Aorta (tissue), 5 donors: ENCODE measurements at regions not wholly inside any gene's neighbourhood (a gene's known extent, or its start where the extent isn't known, plus 50 kb on each side); places are given as distances from the start of the nearest gene placed in this dataset.
"Not testable (repeated sequence)": the region's sequence is repeated elsewhere in the genome, so short reads cannot be mapped to it uniquely, and the experiment has no call there.

Experiments
- ATAC-seq: fragments of 200-7000 bp; cut with Tn5 transposase; one replicate; pipeline ENCODE4 v1.9.1; 2022; ENCODE audit warnings: moderate library complexity; ENCODE audit not compliant: low FRiP score
- DNase-seq, 2 donors: peaks; one replicate each; pipeline ENCODE4 v3.0.0-alpha.2; 2020
- H3K27ac ChIP-seq, 2 donors: one replicate each; pipeline ENCODE4 v1.5.1; 2013; ENCODE audit warnings: low read length in 2 of 2, mild to moderate bottlenecking in 2 of 2, moderate library complexity in 2 of 2, control low read depth in 1 of 2, inconsistent platforms in 1 of 2, low read depth in 1 of 2
- H3K27me3 ChIP-seq, 2 donors: one replicate each; pipeline ENCODE4 v1.6.1; 2013; ENCODE audit warnings: control low read depth in 1 of 2, low read length in 1 of 2, mild to moderate bottlenecking in 1 of 2, moderate library complexity in 1 of 2; ENCODE audit not compliant: insufficient read depth in 2 of 2, control insufficient read depth in 1 of 2
- H3K36me3 ChIP-seq, 2 donors: one replicate each; pipeline ENCODE4 v1.6.1; 2013; ENCODE audit warnings: control low read depth in 1 of 2, low read length in 1 of 2, mild to moderate bottlenecking in 1 of 2; ENCODE audit not compliant: insufficient read depth in 2 of 2, control insufficient read depth in 1 of 2
- H3K4me1 ChIP-seq, 2 donors: one replicate each; pipeline ENCODE4 v1.6.1; 2013; ENCODE audit warnings: low read length in 2 of 2, control low read depth in 1 of 2, mild to moderate bottlenecking in 1 of 2, moderate library complexity in 1 of 2; ENCODE audit not compliant: insufficient read depth in 2 of 2, control insufficient read depth in 1 of 2
- H3K4me3 ChIP-seq, 2 donors: one replicate each; pipeline ENCODE4 v1.5.1; 2013; ENCODE audit warnings: low read length in 2 of 2, control low read depth in 1 of 2, mild to moderate bottlenecking in 1 of 2
- H3K9me3 ChIP-seq: one replicate; pipeline ENCODE4 v1.6.1; 2013; ENCODE audit warnings: mild to moderate bottlenecking, low read length; ENCODE audit not compliant: control insufficient read depth
- WGBS, 2 donors: extraction: QIAGEN DNeasy Blood & Tissue Kit; methylation state at CpG; one replicate each; pipeline ENCODE4 v1.1.7; 2013; 5-methylcytosine and 5-hydroxymethylcytosine counted together
- intact Hi-C, 2 donors: fragments of 100-400 bp; cut with DNase I; formaldehyde crosslinking; loops; one replicate each; pipeline versions ENCODE4 v1.14.2 to v1.15.0; 2022
- donor health status: healthy with polysubstance abuse.
- donor health status: Bipolar disorder and iron deficiency.
- donor health status: DM: no; HTN: no; CAD: no.
- donor health status: DM: no; HTN: no; CAD: no.
- donor health status: DM: yes; HTN: yes; CAD: no.

GRCh38 chr7:94706996-94707740, 51.2 kb upstream of the SGCE start:
- DNase-seq: no peak
- Histone ChIP-seq H3K27me3 (no peaks in the 10 kb centered on the region), H3K9me3 (no peaks in the 10 kb centered on the region), H3K4me3 (no peak overlapping the region), H3K4me1 (no peaks in the 10 kb centered on the region), H3K36me3 (no peaks in the 10 kb centered on the region), H3K27ac (no peak overlapping the region)
- WGBS, 2 donors: 65 to 69% methylated on average over 6 of the region's 6 CpGs
- intact Hi-C loops: no loop called here
- no peak for ATAC-seq

- DNase-seq: no peak
- 21 to 30% methylated on average over 2 of the region's 2 CpGs for WGBS, 2 donors
- intact Hi-C loops: no loop called here
- H3K27ac ChIP-seq: no peak overlapping the region
- H3K4me3 ChIP-seq: no peak overlapping the region
- H3K27me3 ChIP-seq: no peaks in the 10 kb centered on the region
- H3K9me3 ChIP-seq: no peaks in the 10 kb centered on the region
- no peaks in the 10 kb centered on the region for H3K36me3 ChIP-seq
- H3K4me1 ChIP-seq: no peaks in the 10 kb centered on the region
- ATAC-seq: no peak
Observed at GRCh38 chr7:94710256-94710655, 54.3 kb upstream of the SGCE start.

- DNase-seq, H3K4me3 ChIP-seq, H3K9me3 ChIP-seq, H3K27me3 ChIP-seq, H3K4me1 ChIP-seq, intact Hi-C loops, H3K36me3 ChIP-seq, ATAC-seq, H3K27ac ChIP-seq: not testable (repeated sequence)
- WGBS, 2 donors: 94 to 97% methylated on average over 8 of the region's 8 CpGs
Observed at GRCh38 chr7:94722360-94722759, 66.4 kb upstream of the SGCE start.

GRCh38 chr7:94728893-94729292, 73.0 kb upstream of the SGCE start:
- H3K27me3 ChIP-seq, H3K4me1 ChIP-seq, H3K36me3 ChIP-seq, ATAC-seq, H3K27ac ChIP-seq, DNase-seq, H3K4me3 ChIP-seq, H3K9me3 ChIP-seq, intact Hi-C loops: not testable (repeated sequence)
- WGBS, 2 donors: 95 to 98% methylated on average over 3 of the region's 3 CpGs

- no peaks in the 10 kb centered on the region for H3K36me3 ChIP-seq
- H3K27me3 ChIP-seq: no peaks in the 10 kb centered on the region
- H3K4me1 ChIP-seq: no peaks in the 10 kb centered on the region
- intact Hi-C loops: no loop called here
- no peak for DNase-seq
- H3K4me3 ChIP-seq: no peak overlapping the region
- H3K9me3 ChIP-seq: no peaks in the 10 kb centered on the region
- ATAC-seq: no peak
- WGBS, 2 donors: 73 to 84% methylated on average over 1 of the region's 1 CpG
- no peak overlapping the region for H3K27ac ChIP-seq
Observed at GRCh38 chr7:94738071-94738470, 82.1 kb upstream of the SGCE start.

GRCh38 chr7:94739180-94739579, 83.2 kb upstream of the SGCE start:
- ATAC-seq (no peak), DNase-seq (no peak)
- 62 to 73% methylated on average over 1 of the region's 1 CpG for WGBS, 2 donors
- intact Hi-C loops: no loop called here
- Histone ChIP-seq H3K4me1 (no peaks in the 10 kb centered on the region), H3K27ac (no peak overlapping the region), H3K4me3 (no peak overlapping the region), H3K9me3 (no peaks in the 10 kb centered on the region), H3K36me3 (no peaks in the 10 kb centered on the region), H3K27me3 (no peaks in the 10 kb centered on the region)

- H3K4me1 ChIP-seq: no peaks in the 10 kb centered on the region
- H3K9me3 ChIP-seq: no peaks in the 10 kb centered on the region
- intact Hi-C loops: no loop called here
- no peak overlapping the region for H3K27ac ChIP-seq
- H3K36me3 ChIP-seq: no peaks in the 10 kb centered on the region
- DNase-seq (no peak), ATAC-seq (no peak)
- H3K27me3 ChIP-seq: no peaks in the 10 kb centered on the region
- no peak overlapping the region for H3K4me3 ChIP-seq
Observed at GRCh38 chr7:94740509-94740908, 84.6 kb upstream of the SGCE start.

- intact Hi-C loops: no loop called here
- ATAC-seq: no peak
- WGBS, 2 donors: 76 to 79% methylated on average over 2 of the region's 2 CpGs
Observed at GRCh38 chr7:94741179-94741578, 85.2 kb upstream of the SGCE start.

GRCh38 chr7:94748376-94748775, 92.4 kb upstream of the SGCE start:
- Histone ChIP-seq H3K27me3 (no peaks in the 10 kb centered on the region), H3K9me3 (no peaks in the 10 kb centered on the region), H3K4me1 (no peaks in the 10 kb centered on the region), H3K36me3 (no peaks in the 10 kb centered on the region), H3K4me3 (no peak overlapping the region), H3K27ac (no peak overlapping the region)
- no peak for DNase-seq
- no peak for ATAC-seq
- intact Hi-C loops: no loop called here

More at GRCh38 chr7:94741179-94741578, 85.2 kb upstream of the SGCE start:
- H3K4me3 ChIP-seq: no peak overlapping the region
- no peaks in the 10 kb centered on the region for H3K36me3 ChIP-seq
- H3K27me3 ChIP-seq: no peaks in the 10 kb centered on the region
- H3K27ac ChIP-seq: no peak overlapping the region
- DNase-seq: no peak
- H3K9me3 ChIP-seq: no peaks in the 10 kb centered on the region
- no peaks in the 10 kb centered on the region for H3K4me1 ChIP-seq
